Fibroblast of the conjunctiva (primary cell): ENCODE measurements at regions not wholly inside any gene's neighbourhood (a gene's known extent, or its start where the extent isn't known, plus 50 kb on each side); places are given as distances from the start of the nearest gene placed in this dataset.
A peak's percentile ranks its signal among the peaks of the same experiment; 100 is the strongest.

Experiments
- DNase-seq: peaks from one replicate; pipeline ENCODE4 v3.0.0-alpha.2; 2010; ENCODE audit warnings: low read depth

GRCh38 chr18:68466672-68467071 lies 248.2 kb downstream of the TMX3 start:
- no peak for DNase-seq

GRCh38 chr18:68462766-68463165 lies 252.1 kb downstream of the TMX3 start:
- no peak for DNase-seq

GRCh38 chr18:68462148-68462547 lies 252.8 kb downstream of the TMX3 start:
- no peak for DNase-seq

- DNase-seq, result no peak
These were observed 253.4 kb downstream of the TMX3 start for GRCh38 chr18:68461481-68462018.

- DNase-seq, result no peak
These were observed 254.9 kb downstream of the TMX3 start for GRCh38 chr18:68459968-68460367.

- DNase-seq, result no peak
These were observed 257.9 kb downstream of the TMX3 start for GRCh38 chr18:68456985-68457384.

GRCh38 chr18:68455229-68455603 lies 259.7 kb downstream of the TMX3 start:
- DNase-seq, result no peak

GRCh38 chr18:68454511-68455228 lies 260.2 kb downstream of the TMX3 start:
- no peak for DNase-seq

GRCh38 chr18:68449292-68449691 lies 265.6 kb downstream of the TMX3 start:
- no peak for DNase-seq

- DNase-seq, result no peak
These were observed 266.2 kb downstream of the TMX3 start for GRCh38 chr18:68448736-68449135.

- DNase-seq, result no peak
These were observed 267.6 kb downstream of the TMX3 start for GRCh38 chr18:68447286-68447685.

- DNase-seq, result no peak
These were observed 269.1 kb downstream of the TMX3 start for GRCh38 chr18:68445668-68446426.

- DNase-seq, result no peak
These were observed 269.8 kb downstream of the TMX3 start for GRCh38 chr18:68445136-68445535.

- DNase-seq, result no peak
These were observed 273.7 kb downstream of the TMX3 start for GRCh38 chr18:68441241-68441640.

GRCh38 chr18:68440433-68440832 lies 274.5 kb downstream of the TMX3 start:
- no peak for DNase-seq

GRCh38 chr18:68439642-68440041 lies 275.3 kb downstream of the TMX3 start:
- DNase-seq, result no peak

GRCh38 chr18:68438983-68439382 lies 275.9 kb downstream of the TMX3 start:
- peak; percentile 24 for DNase-seq

- no peak for DNase-seq
These were observed 276.4 kb downstream of the TMX3 start for GRCh38 chr18:68438536-68438935.

GRCh38 chr18:68436485-68436884 lies 278.4 kb downstream of the TMX3 start:
- DNase-seq, result peak; percentile 31

- no peak for DNase-seq
These were observed 279.3 kb downstream of the TMX3 start for GRCh38 chr18:68435581-68435980.

- no peak for DNase-seq
These were observed 283.0 kb downstream of the TMX3 start for GRCh38 chr18:68431922-68432198.

GRCh38 chr18:68431111-68431921 lies 283.6 kb downstream of the TMX3 start:
- DNase-seq, result no peak

- peak; percentile 16 for DNase-seq
These were observed 285.1 kb downstream of the TMX3 start for GRCh38 chr18:68429841-68430240.
